ENCODE measurements at regions not wholly inside any gene's neighbourhood (a gene's known extent, or its start where the extent isn't known, plus 50 kb on each side); places are given as distances from the start of the nearest gene placed in this dataset.

- H3K27me3 ChIP-seq (ENCODE audit: insufficient read depth, low read length), result no peaks in the 10 kb centered on the region
Measured at GRCh38 chr6:6895929-6896328, 211.8 kb upstream of the RREB1 start.

GRCh38 chr6:6897140-6897539 is 210.6 kb upstream of the RREB1 start:
- Histone ChIP-seq H2AFZ (ENCODE audit: low read length) (no peak overlapping the region), H3K4me2 (ENCODE audit: low read length) (no peak overlapping the region), H3K27me3 (ENCODE audit: insufficient read depth, low read length) (no peaks in the 10 kb centered on the region), H3K9me3 (ENCODE audit: low read length) (no peaks in the 10 kb centered on the region), H4K20me1 (ENCODE audit: insufficient read depth, low read length) (no peaks in the 10 kb centered on the region), H3K4me3 (ENCODE audit: low read depth, low read length, poor library complexity, severe bottlenecking) (no peak overlapping the region), H3K4me1 (ENCODE audit: insufficient read depth, low read length, severe bottlenecking) (no peaks in the 10 kb centered on the region), H3K27ac (ENCODE audit: low read depth, low read length, poor library complexity, severe bottlenecking) (no peak overlapping the region), H3F3A (ENCODE audit: insufficient read depth, low read length) (no peaks in the 10 kb centered on the region), H3K9me2 (ENCODE audit: low read depth, low read length) (no peaks in the 10 kb centered on the region), H3K36me3 (ENCODE audit: insufficient read depth, low read length) (no peaks in the 10 kb centered on the region), H3K79me2 (ENCODE audit: insufficient read depth, low read length) (no peaks in the 10 kb centered on the region), H3K9ac (ENCODE audit: low read length) (no peak overlapping the region)
- TF ChIP-seq EZH2 (IDR thresholded peaks at IDR 0.05; ENCODE audit: borderline replicate concordance, low read length), result no peak
- TF ChIP-seq CTCF (IDR thresholded peaks at IDR 0.05; ENCODE audit: low read length), result no peak

More at GRCh38 chr6:6895929-6896328, 211.8 kb upstream of the RREB1 start:
- TF ChIP-seq EZH2 (IDR thresholded peaks at IDR 0.05; ENCODE audit: borderline replicate concordance, low read length), result no peak
- no peak for TF ChIP-seq CTCF (IDR thresholded peaks at IDR 0.05; ENCODE audit: low read length)
- Histone ChIP-seq H3K4me1 (ENCODE audit: insufficient read depth, low read length, severe bottlenecking) (no peaks in the 10 kb centered on the region), H3K9ac (ENCODE audit: low read length) (no peak overlapping the region), H3K79me2 (ENCODE audit: insufficient read depth, low read length) (no peaks in the 10 kb centered on the region), H3K9me3 (ENCODE audit: low read length) (no peaks in the 10 kb centered on the region), H3K4me2 (ENCODE audit: low read length) (no peak overlapping the region), H3F3A (ENCODE audit: insufficient read depth, low read length) (no peaks in the 10 kb centered on the region), H3K36me3 (ENCODE audit: insufficient read depth, low read length) (no peaks in the 10 kb centered on the region), H2AFZ (ENCODE audit: low read length) (no peak overlapping the region), H4K20me1 (ENCODE audit: insufficient read depth, low read length) (no peaks in the 10 kb centered on the region), H3K9me2 (ENCODE audit: low read depth, low read length) (no peaks in the 10 kb centered on the region), H3K4me3 (ENCODE audit: low read depth, low read length, poor library complexity, severe bottlenecking) (no peak overlapping the region), H3K27ac (ENCODE audit: low read depth, low read length, poor library complexity, severe bottlenecking) (no peak overlapping the region)

GRCh38 chr6:6900569-6901204 is 207.1 kb upstream of the RREB1 start:
- Histone ChIP-seq H4K20me1 (ENCODE audit: insufficient read depth, low read length) (no peaks in the 10 kb centered on the region), H3K27ac (ENCODE audit: low read depth, low read length, poor library complexity, severe bottlenecking) (no peak overlapping the region), H3K4me2 (ENCODE audit: low read length) (no peak overlapping the region), H2AFZ (ENCODE audit: low read length) (no peak overlapping the region), H3K4me3 (ENCODE audit: low read depth, low read length, poor library complexity, severe bottlenecking) (no peak overlapping the region), H3K4me1 (ENCODE audit: insufficient read depth, low read length, severe bottlenecking) (no peaks in the 10 kb centered on the region), H3K9me3 (ENCODE audit: low read length) (no peaks in the 10 kb centered on the region), H3K9me2 (ENCODE audit: low read depth, low read length) (no peaks in the 10 kb centered on the region), H3K36me3 (ENCODE audit: insufficient read depth, low read length) (no peaks in the 10 kb centered on the region), H3F3A (ENCODE audit: insufficient read depth, low read length) (no peaks in the 10 kb centered on the region), H3K27me3 (ENCODE audit: insufficient read depth, low read length) (no peaks in the 10 kb centered on the region), H3K9ac (ENCODE audit: low read length) (no peak overlapping the region), H3K79me2 (ENCODE audit: insufficient read depth, low read length) (no peaks in the 10 kb centered on the region)
- TF ChIP-seq EZH2 (IDR thresholded peaks at IDR 0.05; ENCODE audit: borderline replicate concordance, low read length) (no peak), CTCF (IDR thresholded peaks at IDR 0.05; ENCODE audit: low read length) (no peak)
